ENCODE measurements at regions not wholly inside any gene's neighbourhood (a gene's known extent, or its start where the extent isn't known, plus 50 kb on each side); places are given as distances from the start of the nearest gene placed in this dataset.
"Not testable (repeated sequence)": the region's sequence is repeated elsewhere in the genome, so short reads cannot be mapped to it uniquely, and the experiment has no call there.

- no peak for DNase-seq (ENCODE audit: low read depth in 2 of 3, low spot score in 2 of 3)
Observed at GRCh38 chr12:25855716-25856115, 102.8 kb upstream of the RASSF8 start.

- DNase-seq (ENCODE audit: low read depth in 2 of 3, low spot score in 2 of 3) = no peak
Observed at GRCh38 chr12:25859976-25860375, 98.5 kb upstream of the RASSF8 start.

- DNase-seq (ENCODE audit: low read depth in 2 of 3, low spot score in 2 of 3) = no peak
Observed at GRCh38 chr12:25861226-25861625, 97.3 kb upstream of the RASSF8 start.

GRCh38 chr12:25864306-25865276, 93.9 kb upstream of the RASSF8 start:
- DNase-seq (ENCODE audit: low read depth in 2 of 3, low spot score in 2 of 3) = no peak

- no peak for DNase-seq (ENCODE audit: low read depth in 2 of 3, low spot score in 2 of 3)
Observed at GRCh38 chr12:25866586-25867378, 91.7 kb upstream of the RASSF8 start.

- DNase-seq (ENCODE audit: low read depth in 2 of 3, low spot score in 2 of 3) = no peak
Observed at GRCh38 chr12:25868193-25868592, 90.3 kb upstream of the RASSF8 start.

GRCh38 chr12:25872137-25872536, 86.3 kb upstream of the RASSF8 start:
- no peak for DNase-seq (ENCODE audit: low read depth in 2 of 3, low spot score in 2 of 3)

GRCh38 chr12:25875661-25876060, 82.8 kb upstream of the RASSF8 start:
- no peak for DNase-seq (ENCODE audit: low read depth in 2 of 3, low spot score in 2 of 3)

- no peak for DNase-seq (ENCODE audit: low read depth in 2 of 3, low spot score in 2 of 3)
Observed at GRCh38 chr12:25876383-25877045, 82.0 kb upstream of the RASSF8 start.

- no peak for DNase-seq (ENCODE audit: low read depth in 2 of 3, low spot score in 2 of 3)
Observed at GRCh38 chr12:25877446-25877845, 81.0 kb upstream of the RASSF8 start.

GRCh38 chr12:25882266-25882665, 76.2 kb upstream of the RASSF8 start:
- no peak for DNase-seq (ENCODE audit: low read depth in 2 of 3, low spot score in 2 of 3)

GRCh38 chr12:25883026-25883916, 75.2 kb upstream of the RASSF8 start:
- DNase-seq (ENCODE audit: low read depth in 2 of 3, low spot score in 2 of 3) = no peak

- DNase-seq (ENCODE audit: low read depth in 2 of 3, low spot score in 2 of 3) = no peak
Observed at GRCh38 chr12:25884024-25884919, 74.2 kb upstream of the RASSF8 start.

GRCh38 chr12:25884920-25885234, 73.6 kb upstream of the RASSF8 start:
- no peak for DNase-seq (ENCODE audit: low read depth in 2 of 3, low spot score in 2 of 3)

- DNase-seq (ENCODE audit: low read depth in 2 of 3, low spot score in 2 of 3) = no peak
Observed at GRCh38 chr12:25886396-25886795, 72.1 kb upstream of the RASSF8 start.

- DNase-seq (ENCODE audit: low read depth in 2 of 3, low spot score in 2 of 3) = no peak
Observed at GRCh38 chr12:25887367-25887766, 71.1 kb upstream of the RASSF8 start.

- no peak for DNase-seq (ENCODE audit: low read depth in 2 of 3, low spot score in 2 of 3)
Observed at GRCh38 chr12:25889185-25889584, 69.3 kb upstream of the RASSF8 start.

GRCh38 chr12:25891095-25891494, 67.4 kb upstream of the RASSF8 start:
- not testable (repeated sequence) for DNase-seq (ENCODE audit: low read depth in 2 of 3, low spot score in 2 of 3)

GRCh38 chr12:25894759-25895158, 63.7 kb upstream of the RASSF8 start:
- no peak for DNase-seq (ENCODE audit: low read depth in 2 of 3, low spot score in 2 of 3)

All from hematopoietic multipotent progenitor cell (in vitro differentiated cells).